ENCODE measurements at regions not wholly inside any gene's neighbourhood (a gene's known extent, or its start where the extent isn't known, plus 50 kb on each side); places are given as distances from the start of the nearest gene placed in this dataset.

DNA sequence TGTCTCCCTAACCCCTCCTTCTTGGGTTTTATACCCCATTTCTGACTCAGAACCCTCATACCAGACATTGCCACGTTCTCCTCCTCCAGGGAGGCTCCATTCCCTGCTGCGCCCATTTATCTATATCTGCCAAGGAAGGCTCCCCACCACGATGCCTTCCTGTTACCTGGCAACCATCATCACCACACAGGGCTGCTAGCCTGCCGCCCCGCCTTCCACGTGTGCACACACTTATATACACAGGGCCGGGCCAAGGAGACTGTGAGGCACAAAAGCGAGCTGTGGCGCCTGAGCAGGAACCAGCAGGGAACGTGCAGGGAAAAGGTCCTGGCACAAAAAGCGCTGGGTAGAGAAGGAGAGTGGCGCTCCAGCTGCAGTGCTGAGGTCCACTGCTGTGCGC, 261.8 kb downstream of the CBLN1 start:
- H3K4me1 ChIP-seq (ENCODE audit: low read depth) = peaks cover 8% of the 10 kb centered on the region
- no peaks in the 10 kb centered on the region for H3K9me3 ChIP-seq (ENCODE audit: low read depth)
- H3K27me3 ChIP-seq = no peaks in the 10 kb centered on the region
- no peak overlapping the region for H3K27ac ChIP-seq
- H3K4me3 ChIP-seq = no peak overlapping the region
- DNase-seq (ENCODE audit: low read depth in 1 of 2, low spot score in 1 of 2) = no peak
- TF ChIP-seq, protein P1, sequence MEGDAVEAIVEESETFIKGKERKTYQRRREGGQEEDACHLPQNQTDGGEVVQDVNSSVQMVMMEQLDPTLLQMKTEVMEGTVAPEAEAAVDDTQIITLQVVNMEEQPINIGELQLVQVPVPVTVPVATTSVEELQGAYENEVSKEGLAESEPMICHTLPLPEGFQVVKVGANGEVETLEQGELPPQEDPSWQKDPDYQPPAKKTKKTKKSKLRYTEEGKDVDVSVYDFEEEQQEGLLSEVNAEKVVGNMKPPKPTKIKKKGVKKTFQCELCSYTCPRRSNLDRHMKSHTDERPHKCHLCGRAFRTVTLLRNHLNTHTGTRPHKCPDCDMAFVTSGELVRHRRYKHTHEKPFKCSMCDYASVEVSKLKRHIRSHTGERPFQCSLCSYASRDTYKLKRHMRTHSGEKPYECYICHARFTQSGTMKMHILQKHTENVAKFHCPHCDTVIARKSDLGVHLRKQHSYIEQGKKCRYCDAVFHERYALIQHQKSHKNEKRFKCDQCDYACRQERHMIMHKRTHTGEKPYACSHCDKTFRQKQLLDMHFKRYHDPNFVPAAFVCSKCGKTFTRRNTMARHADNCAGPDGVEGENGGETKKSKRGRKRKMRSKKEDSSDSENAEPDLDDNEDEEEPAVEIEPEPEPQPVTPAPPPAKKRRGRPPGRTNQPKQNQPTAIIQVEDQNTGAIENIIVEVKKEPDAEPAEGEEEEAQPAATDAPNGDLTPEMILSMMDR (IDR thresholded peaks at IDR 0.05; ENCODE audit: low read depth, low read length) = no peak
- H3K36me3 ChIP-seq = no peaks in the 10 kb centered on the region

DNA sequence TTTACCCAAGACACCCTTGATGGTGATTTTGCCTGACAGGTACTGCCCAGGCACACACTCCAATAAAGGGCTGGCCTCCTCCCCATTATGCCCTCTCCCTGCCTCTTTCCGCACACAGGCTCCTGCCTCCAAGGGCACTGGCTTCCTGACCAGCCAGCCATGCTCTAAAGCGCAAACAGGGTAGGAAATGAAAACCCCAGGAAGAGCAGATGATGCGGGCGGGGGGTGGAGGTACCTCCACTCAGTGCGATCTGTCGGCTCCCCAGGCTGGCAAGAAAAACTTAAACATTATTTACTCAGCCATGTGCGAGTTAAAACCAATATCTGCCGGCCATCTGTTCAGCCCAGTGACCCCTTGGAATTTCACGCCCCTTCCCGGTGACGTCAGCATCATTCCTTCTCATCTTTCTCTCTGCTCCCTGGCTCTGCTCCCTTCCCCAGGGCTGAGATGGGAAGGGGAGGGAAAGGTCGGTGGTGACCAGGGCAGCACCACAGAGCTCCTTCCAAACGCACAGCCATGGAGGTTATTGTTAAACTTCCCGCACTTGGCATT, 262.5 kb downstream of the CBLN1 start:
- Histone ChIP-seq H3K27me3 (no peaks in the 10 kb centered on the region), H3K27ac (no peak overlapping the region), H3K9me3 (ENCODE audit: low read depth) (no peaks in the 10 kb centered on the region), H3K4me1 (ENCODE audit: low read depth) (peaks cover 8% of the 10 kb centered on the region), H3K4me3 (no peak overlapping the region), H3K36me3 (no peaks in the 10 kb centered on the region)
- TF ChIP-seq, protein P1 (IDR thresholded peaks at IDR 0.05; ENCODE audit: low read depth, low read length) = no peak
- peak in 1 of 2 donors; percentile 42 for DNase-seq (ENCODE audit: low read depth in 1 of 2, low spot score in 1 of 2)

DNA sequence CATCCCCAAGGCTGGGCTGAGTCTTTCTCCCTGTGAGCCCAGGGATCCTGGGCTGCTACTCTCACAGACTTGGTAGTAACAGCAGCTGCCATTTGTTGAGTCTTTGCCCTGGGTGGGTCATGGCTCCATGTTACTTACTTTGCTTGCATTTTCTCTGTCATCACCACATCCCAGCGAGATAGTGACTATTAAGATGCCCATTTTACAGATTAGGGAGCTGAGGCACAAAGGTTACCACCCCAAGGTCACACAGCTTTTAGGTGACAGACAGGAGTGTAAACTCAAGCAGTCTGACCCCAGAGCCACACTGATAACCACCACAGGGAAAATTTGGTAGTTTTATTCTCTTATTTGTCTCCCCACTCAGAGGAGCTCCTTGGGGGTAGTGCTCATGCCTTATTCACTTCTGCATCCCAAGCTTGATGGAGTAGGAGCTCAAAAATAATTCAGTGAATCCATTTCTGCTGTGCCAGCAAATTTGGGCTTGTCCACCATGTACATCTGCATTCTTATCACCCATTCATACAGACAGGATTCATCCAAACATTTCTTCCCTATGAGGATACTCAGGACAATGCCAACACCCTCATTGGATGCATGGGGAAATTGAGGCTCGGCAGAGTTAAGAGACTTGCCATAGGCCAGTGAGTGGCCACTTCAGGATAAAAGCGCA, 263.2 kb downstream of the CBLN1 start:
- DNase-seq (ENCODE audit: low read depth in 1 of 2, low spot score in 1 of 2) = no peak
- H3K4me1 ChIP-seq (ENCODE audit: low read depth) = peaks cover 8% of the 10 kb centered on the region
- no peaks in the 10 kb centered on the region for H3K36me3 ChIP-seq
- H3K9me3 ChIP-seq (ENCODE audit: low read depth) = no peaks in the 10 kb centered on the region
- TF ChIP-seq, protein P1 (IDR thresholded peaks at IDR 0.05; ENCODE audit: low read depth, low read length) = no peak
- no peak overlapping the region for H3K27ac ChIP-seq
- H3K4me3 ChIP-seq = no peak overlapping the region
- no peaks in the 10 kb centered on the region for H3K27me3 ChIP-seq

DNA sequence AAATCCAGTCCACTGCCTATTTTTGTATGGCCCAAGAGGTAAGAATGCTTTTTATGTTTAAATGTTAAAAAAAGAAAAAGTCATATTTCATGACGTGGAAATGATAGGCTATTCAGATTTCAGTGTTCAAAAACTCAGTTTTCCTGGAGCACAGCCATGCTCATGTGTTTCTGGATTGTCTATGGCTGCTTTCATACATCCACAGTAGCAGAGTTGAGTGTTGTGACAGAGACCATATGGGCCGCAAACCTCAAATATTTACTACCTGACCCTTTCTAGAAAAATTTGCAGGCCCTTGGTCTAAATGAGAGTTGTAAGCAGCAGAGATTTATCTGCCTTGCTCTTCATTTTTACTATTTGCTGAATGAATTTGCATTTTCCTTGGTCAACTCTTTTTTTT, 264.1 kb downstream of the CBLN1 start:
- H3K27me3 ChIP-seq = no peaks in the 10 kb centered on the region
- H3K36me3 ChIP-seq = no peaks in the 10 kb centered on the region
- H3K4me3 ChIP-seq = no peak overlapping the region
- H3K27ac ChIP-seq = no peak overlapping the region
- no peaks in the 10 kb centered on the region for H3K9me3 ChIP-seq (ENCODE audit: low read depth)
- peaks cover 8% of the 10 kb centered on the region for H3K4me1 ChIP-seq (ENCODE audit: low read depth)
- no peak for DNase-seq (ENCODE audit: low read depth in 1 of 2, low spot score in 1 of 2)
- TF ChIP-seq, protein P1 (IDR thresholded peaks at IDR 0.05; ENCODE audit: low read depth, low read length) = no peak

DNA sequence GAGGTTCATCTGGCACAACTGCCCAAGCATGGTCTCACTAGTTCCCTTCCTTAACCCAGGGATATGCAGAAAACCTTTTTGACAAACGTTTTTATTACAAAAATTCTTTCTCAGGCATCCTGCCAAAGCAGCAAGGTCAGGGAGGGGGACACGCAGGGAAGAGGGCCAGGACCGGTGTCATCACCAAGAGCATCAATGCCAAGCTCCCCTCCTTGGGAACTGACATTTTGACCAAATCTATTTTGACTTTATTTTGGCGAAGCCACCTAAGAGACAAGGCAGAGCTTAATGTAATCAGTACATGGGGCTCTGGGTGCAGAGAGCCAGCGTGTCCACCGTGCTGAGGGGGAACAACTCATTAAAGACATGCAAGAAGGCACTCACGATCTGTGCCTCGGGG, 265.2 kb downstream of the CBLN1 start:
- Histone ChIP-seq H3K4me1 (ENCODE audit: low read depth) (peaks cover 8% of the 10 kb centered on the region), H3K9me3 (ENCODE audit: low read depth) (no peaks in the 10 kb centered on the region), H3K36me3 (no peaks in the 10 kb centered on the region), H3K27ac (no peak overlapping the region), H3K4me3 (no peak overlapping the region), H3K27me3 (no peaks in the 10 kb centered on the region)
- TF ChIP-seq, protein P1 (IDR thresholded peaks at IDR 0.05; ENCODE audit: low read depth, low read length) = no peak
- DNase-seq (ENCODE audit: low read depth in 1 of 2, low spot score in 1 of 2) = no peak
